ENCODE measurements at regions not wholly inside any gene's neighbourhood (a gene's known extent, or its start where the extent isn't known, plus 50 kb on each side); places are given as distances from the start of the nearest gene placed in this dataset.

GRCh38 chr18:45562567-45563479 lies 52.5 kb upstream of the SLC14A2 start:
- TF ChIP-seq POLR2A (IDR thresholded peaks at IDR 0.05; ENCODE audit: low read depth, low read length): no peak
- DNase-seq (ENCODE audit: insufficient read length, low spot score): no peak
- no peak for FAIRE-seq

DNA sequence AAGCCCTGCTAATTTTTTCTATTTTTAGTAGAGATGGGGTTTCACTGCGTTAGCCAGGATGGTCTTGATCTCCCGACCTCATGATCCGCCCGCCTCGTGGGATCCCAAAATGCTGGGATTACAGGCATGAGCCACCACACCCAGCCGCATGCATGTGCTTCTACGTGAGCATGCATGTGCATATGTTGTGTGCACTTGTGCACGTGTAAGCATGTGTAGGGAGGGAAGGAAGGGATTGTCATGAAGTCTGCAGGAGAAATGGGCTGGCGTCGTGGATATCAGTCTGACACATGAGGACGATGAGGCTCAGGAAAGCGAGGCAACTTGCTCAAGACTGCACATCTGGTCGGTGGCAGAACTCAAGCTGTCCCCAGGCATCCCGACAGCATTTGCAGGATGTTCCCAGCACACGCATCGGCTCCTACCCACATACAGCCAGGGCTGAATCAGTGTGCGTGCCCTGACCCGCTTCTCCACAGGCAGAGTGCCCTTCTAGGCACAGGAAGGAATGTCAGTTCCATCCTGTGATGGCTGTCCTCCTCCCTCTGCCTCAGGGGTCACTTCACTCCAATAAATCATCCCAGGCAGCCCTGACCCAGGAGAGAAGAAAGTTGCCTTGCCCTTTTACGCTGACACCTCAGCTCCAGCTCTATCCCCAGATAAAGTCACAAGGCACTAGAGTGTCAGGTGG lies 49.9 kb upstream of the SLC14A2 start:
- FAIRE-seq (no peak), DNase-seq (ENCODE audit: insufficient read length, low spot score) (no peak)
- no peak for TF ChIP-seq POLR2A (IDR thresholded peaks at IDR 0.05; ENCODE audit: low read depth, low read length)

Measured in H54 (cell line).